NCI-H748 (cell line): ENCODE measurements at regions not wholly inside any gene's neighbourhood (a gene's known extent, or its start where the extent isn't known, plus 50 kb on each side); places are given as distances from the start of the nearest gene placed in this dataset.
"Not testable (repeated sequence)": the region's sequence is repeated elsewhere in the genome, so short reads cannot be mapped to it uniquely, and the experiment has no call there.

Source experiments
- DNase-seq: peaks from one replicate; lab custom pipeline; 2025; ENCODE audit not compliant: unreplicated experiment; lab: John Stamatoyannopoulos, UW

- DNase-seq: no peak
Observed at GRCh38 chr10:53440601-53441000, 668.0 kb upstream of the MBL2 start.

- not testable (repeated sequence) for DNase-seq
Observed at GRCh38 chr10:53439075-53439474, 666.5 kb upstream of the MBL2 start.

GRCh38 chr10:53434413-53434812, 661.8 kb upstream of the MBL2 start:
- no peak for DNase-seq

- DNase-seq: no peak
Observed at GRCh38 chr10:53432035-53432434, 659.5 kb upstream of the MBL2 start.

GRCh38 chr10:53430974-53431373, 658.4 kb upstream of the MBL2 start:
- peak; percentile 36 for DNase-seq

GRCh38 chr10:53430127-53430891, 657.7 kb upstream of the MBL2 start:
- DNase-seq: peak; percentile 62

- DNase-seq: no peak
Observed at GRCh38 chr10:53422223-53422888, 649.8 kb upstream of the MBL2 start.

GRCh38 chr10:53412651-53413050, 640.1 kb upstream of the MBL2 start:
- no peak for DNase-seq

- no peak for DNase-seq
Observed at GRCh38 chr10:53406532-53406931, 633.9 kb upstream of the MBL2 start.

GRCh38 chr10:53403688-53404087, 631.1 kb upstream of the MBL2 start:
- DNase-seq: peak; percentile 42

GRCh38 chr10:53402594-53402993, 630.0 kb upstream of the MBL2 start:
- DNase-seq: no peak

GRCh38 chr10:53401536-53401935, 629.0 kb upstream of the MBL2 start:
- no peak for DNase-seq

GRCh38 chr10:53396876-53397275, 624.3 kb upstream of the MBL2 start:
- DNase-seq: no peak

GRCh38 chr10:53395449-53395848, 622.9 kb upstream of the MBL2 start:
- DNase-seq: no peak

- DNase-seq: peak; percentile 4
Observed at GRCh38 chr10:53387562-53387961, 615.0 kb upstream of the MBL2 start.

- no peak for DNase-seq
Observed at GRCh38 chr10:53382543-53382942, 610.0 kb upstream of the MBL2 start.

- DNase-seq: no peak
Observed at GRCh38 chr10:53379956-53380355, 607.4 kb upstream of the MBL2 start.

- no peak for DNase-seq
Observed at GRCh38 chr10:53370347-53370746, 597.8 kb upstream of the MBL2 start.

GRCh38 chr10:53361936-53362335, 589.4 kb upstream of the MBL2 start:
- DNase-seq: no peak

- DNase-seq: no peak
Observed at GRCh38 chr10:53361281-53361680, 588.7 kb upstream of the MBL2 start.

- not testable (repeated sequence) for DNase-seq
Observed at GRCh38 chr10:53358978-53359377, 586.4 kb upstream of the MBL2 start.

- DNase-seq: no peak
Observed at GRCh38 chr10:53358536-53358935, 586.0 kb upstream of the MBL2 start.

- DNase-seq: no peak
Observed at GRCh38 chr10:53357587-53357986, 585.0 kb upstream of the MBL2 start.
